Fibroblast of villous mesenchyme (primary cell): ENCODE measurements at regions not wholly inside any gene's neighbourhood (a gene's known extent, or its start where the extent isn't known, plus 50 kb on each side); places are given as distances from the start of the nearest gene placed in this dataset.
"Not testable (repeated sequence)": the region's sequence is repeated elsewhere in the genome, so short reads cannot be mapped to it uniquely, and the experiment has no call there.

Experiments
- DNase-seq: peaks from one replicate; pipeline ENCODE4 v3.0.0-alpha.2; 2010; ENCODE audit warnings: low read depth
- H3K4me3 ChIP-seq: 2 replicates; pipeline ENCODE4 v1.5.1; 2011; ENCODE audit warnings: low read depth, mild to moderate bottlenecking, low read length
- TF ChIP-seq, protein P1 (sequence below): IDR thresholded peaks from 2 replicates; pipeline ENCODE4 v1.5.1; 2012; ENCODE audit warnings: low read depth, mild to moderate bottlenecking, low read length; ENCODE audit not compliant: insufficient read depth

DNA sequence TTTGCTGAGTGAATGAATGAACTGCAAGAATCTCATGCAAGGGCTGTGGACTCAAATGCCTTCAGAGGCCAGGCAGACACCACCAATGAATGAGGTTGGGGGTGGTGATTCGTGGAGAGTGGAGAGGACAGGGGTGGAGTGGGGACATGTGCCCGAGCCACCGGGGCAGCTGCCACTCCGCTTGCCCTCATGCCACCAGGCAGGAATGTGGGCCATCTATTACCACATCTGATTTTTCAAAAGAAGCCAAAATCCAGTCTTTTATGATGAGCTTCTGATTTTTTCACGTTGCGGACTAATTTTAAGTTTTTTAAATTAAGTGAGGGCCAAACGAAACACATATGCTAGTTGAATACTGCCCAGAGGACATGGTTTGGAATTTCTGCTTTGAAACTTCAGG, 67.1 kb upstream of the SMURF2 start:
- TF ChIP-seq, protein P1, sequence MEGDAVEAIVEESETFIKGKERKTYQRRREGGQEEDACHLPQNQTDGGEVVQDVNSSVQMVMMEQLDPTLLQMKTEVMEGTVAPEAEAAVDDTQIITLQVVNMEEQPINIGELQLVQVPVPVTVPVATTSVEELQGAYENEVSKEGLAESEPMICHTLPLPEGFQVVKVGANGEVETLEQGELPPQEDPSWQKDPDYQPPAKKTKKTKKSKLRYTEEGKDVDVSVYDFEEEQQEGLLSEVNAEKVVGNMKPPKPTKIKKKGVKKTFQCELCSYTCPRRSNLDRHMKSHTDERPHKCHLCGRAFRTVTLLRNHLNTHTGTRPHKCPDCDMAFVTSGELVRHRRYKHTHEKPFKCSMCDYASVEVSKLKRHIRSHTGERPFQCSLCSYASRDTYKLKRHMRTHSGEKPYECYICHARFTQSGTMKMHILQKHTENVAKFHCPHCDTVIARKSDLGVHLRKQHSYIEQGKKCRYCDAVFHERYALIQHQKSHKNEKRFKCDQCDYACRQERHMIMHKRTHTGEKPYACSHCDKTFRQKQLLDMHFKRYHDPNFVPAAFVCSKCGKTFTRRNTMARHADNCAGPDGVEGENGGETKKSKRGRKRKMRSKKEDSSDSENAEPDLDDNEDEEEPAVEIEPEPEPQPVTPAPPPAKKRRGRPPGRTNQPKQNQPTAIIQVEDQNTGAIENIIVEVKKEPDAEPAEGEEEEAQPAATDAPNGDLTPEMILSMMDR, result no peak
- H3K4me3 ChIP-seq, result no peak overlapping the region
- DNase-seq, result no peak

DNA sequence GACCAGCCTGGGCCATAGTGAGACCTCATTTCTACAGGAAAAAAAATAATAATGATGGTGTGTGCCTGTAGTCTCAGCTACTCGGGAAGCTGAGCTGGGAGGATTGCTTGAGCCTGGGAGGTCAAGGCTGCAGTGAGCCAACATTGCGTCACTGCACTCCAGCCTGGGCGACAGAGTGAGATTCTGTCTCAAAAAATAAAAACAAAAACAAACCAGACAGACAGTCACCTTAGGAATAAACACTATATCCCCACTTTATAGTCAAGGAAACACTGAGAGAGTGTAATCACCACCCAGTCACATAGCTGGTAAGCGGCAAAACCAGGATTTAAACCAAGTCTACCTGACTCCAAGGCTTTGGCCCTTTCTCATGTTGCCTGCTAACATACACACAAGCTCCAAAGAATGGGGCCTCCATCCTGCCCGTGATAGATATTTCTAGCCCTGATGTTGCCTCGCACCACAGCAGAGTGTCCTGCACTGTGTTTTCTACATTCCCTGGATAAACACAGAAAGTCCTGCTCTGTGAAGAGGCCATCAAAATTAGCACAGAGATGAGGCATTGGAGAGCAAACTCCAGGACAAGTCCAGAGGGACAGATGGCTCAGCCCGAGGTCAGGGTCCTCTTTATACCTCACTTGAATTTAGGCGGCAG, 66.1 kb upstream of the SMURF2 start:
- peak; percentile 53 for DNase-seq
- H3K4me3 ChIP-seq, result no peak overlapping the region
- TF ChIP-seq, protein P1, result no peak

DNA sequence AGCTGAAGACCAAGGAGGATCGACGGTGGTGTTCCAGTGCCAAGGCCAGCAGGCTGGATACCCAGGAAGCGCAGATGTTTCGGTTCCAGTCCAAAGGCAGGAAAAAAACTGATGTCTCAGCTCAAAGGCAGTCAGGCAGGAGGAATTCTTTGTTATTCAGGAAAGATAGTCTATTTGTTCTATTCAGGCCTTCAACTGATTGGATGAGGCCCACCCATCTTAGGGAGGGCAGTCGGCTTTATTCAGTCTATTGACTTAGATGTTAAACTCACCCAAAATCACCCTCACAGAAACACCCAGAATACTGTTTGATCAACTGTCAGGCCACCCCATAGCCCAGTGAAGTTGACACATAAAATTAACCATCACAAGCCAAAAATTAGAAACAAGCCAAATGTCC, 63.9 kb upstream of the SMURF2 start:
- H3K4me3 ChIP-seq, DNase-seq: not testable (repeated sequence)

- DNase-seq, result peak; percentile 65
Observed at GRCh38 chr17:64724246-64724645, 62.1 kb upstream of the SMURF2 start.

GRCh38 chr17:64723781-64724180, 61.7 kb upstream of the SMURF2 start:
- TF ChIP-seq, protein P1, result no peak
- H3K4me3 ChIP-seq, result no peak overlapping the region
- no peak for DNase-seq

More at GRCh38 chr17:64724246-64724645, 62.1 kb upstream of the SMURF2 start:
- not testable (repeated sequence) for H3K4me3 ChIP-seq

- DNase-seq, result peak; percentile 85
- H3K4me3 ChIP-seq, result not testable (repeated sequence)
Observed at GRCh38 chr17:64721556-64721955, 59.4 kb upstream of the SMURF2 start.

DNA sequence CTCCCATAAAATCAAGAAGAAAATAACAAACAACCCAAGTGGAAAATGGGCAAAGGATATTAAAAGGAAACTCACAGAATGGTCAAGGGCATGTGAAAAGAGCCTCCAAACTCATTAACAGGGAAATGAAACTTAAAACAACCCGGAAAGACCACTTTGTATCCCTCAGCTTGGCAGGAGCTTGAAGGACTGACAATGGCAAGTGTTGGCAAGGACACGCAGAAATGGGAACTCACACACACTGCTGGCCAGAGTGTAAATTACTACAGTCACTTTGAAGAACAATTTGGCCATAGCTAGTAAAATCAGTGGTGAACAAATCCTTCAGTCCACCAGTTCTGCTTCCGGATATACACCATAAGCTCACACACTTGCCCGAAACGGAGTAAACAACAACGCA, 58.1 kb upstream of the SMURF2 start:
- not testable (repeated sequence) for DNase-seq

DNA sequence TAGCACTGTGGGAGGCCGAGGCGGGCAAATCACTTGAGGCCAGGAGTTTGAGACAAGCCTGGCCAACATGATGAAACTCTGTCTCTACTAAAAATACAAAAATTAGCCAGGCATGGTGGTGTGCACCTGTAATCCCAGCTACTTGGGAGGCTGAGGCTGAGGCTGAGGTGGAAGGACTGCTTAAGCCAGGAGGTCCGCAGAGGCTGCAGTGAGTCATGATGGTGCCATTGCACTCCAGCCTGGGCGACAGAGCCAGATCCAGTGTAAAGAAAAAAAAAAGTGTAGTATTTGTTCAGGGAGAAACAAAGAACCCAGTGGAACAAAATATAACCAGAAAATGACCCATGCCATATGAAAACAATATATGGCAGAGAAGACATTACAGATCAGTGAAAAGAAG, 57.4 kb upstream of the SMURF2 start:
- not testable (repeated sequence) for DNase-seq, H3K4me3 ChIP-seq

More for the DNA sequence above, 58.1 kb upstream of the SMURF2 start:
- H3K4me3 ChIP-seq, result not testable (repeated sequence)

- not testable (repeated sequence) for DNase-seq, H3K4me3 ChIP-seq
Observed at GRCh38 chr17:64718816-64719215, 56.7 kb upstream of the SMURF2 start.

- H3K4me3 ChIP-seq, result no peak overlapping the region
- TF ChIP-seq, protein P1, result no peak
- DNase-seq, result no peak
Observed at GRCh38 chr17:64718058-64718457, 56.0 kb upstream of the SMURF2 start.

GRCh38 chr17:64716496-64716895, 54.4 kb upstream of the SMURF2 start:
- H3K4me3 ChIP-seq, DNase-seq: not testable (repeated sequence)

DNA sequence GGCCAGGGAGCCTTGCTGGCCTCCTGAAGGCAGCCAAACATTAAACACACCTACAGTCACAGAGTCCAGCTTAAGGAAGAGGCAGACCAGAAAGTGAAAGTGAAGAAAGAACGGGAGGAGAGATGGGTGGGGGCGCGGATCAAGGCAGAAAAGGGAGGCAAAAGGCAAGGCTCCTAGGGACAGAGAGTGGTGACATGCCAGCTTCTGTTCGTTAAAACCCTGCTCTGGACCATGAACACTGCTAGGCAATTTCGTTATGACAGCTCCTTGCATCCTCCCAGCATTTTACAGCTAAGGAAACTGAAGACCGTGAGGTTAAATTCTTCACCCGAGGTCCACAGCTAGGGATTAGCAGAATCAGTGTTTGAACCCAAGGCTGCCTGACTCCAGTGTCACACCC, 51.7 kb upstream of the SMURF2 start:
- DNase-seq, result peak; percentile 54
- H3K4me3 ChIP-seq, result peak overlapping the region; percentile 31
